Effector CD8-positive, alpha-beta T cell (primary cell): ENCODE measurements at regions not wholly inside any gene's neighbourhood (a gene's known extent, or its start where the extent isn't known, plus 50 kb on each side); places are given as distances from the start of the nearest gene placed in this dataset.

Source experiments
- DNase-seq: peaks from one replicate; lab custom pipeline; 2025; lab: John Stamatoyannopoulos, UW

- DNase-seq, result no peak
Measured at GRCh38 chr9:105064248-105065097, 136.5 kb upstream of the ABCA1 start.

GRCh38 chr9:105065098-105066088 lies 137.4 kb upstream of the ABCA1 start:
- no peak for DNase-seq

- DNase-seq, result no peak
Measured at GRCh38 chr9:105066275-105066865, 138.4 kb upstream of the ABCA1 start.

GRCh38 chr9:105067895-105068580 lies 140.1 kb upstream of the ABCA1 start:
- no peak for DNase-seq

DNA sequence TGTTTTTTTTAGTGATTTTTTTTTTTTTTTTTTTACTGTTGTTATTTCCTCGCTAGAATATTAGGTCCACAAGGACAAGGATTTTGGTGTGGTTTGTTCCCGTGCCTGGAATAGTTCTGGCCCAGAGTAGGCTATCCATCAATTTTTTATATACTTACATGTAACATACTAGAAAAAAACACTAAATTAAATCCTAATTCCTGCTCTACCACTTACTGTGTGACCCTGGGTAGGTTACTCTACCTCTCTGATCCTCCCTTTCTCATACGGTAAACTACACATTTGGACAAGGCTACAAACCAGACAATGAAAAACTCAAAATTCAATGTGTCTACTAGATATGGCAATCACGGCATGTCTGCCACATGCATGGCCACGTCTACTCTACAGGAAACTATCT lies 141.3 kb upstream of the ABCA1 start:
- no peak for DNase-seq

- DNase-seq, result no peak
Measured at GRCh38 chr9:105069696-105070095, 141.7 kb upstream of the ABCA1 start.

GRCh38 chr9:105070176-105070575 lies 142.2 kb upstream of the ABCA1 start:
- DNase-seq, result no peak

GRCh38 chr9:105072476-105072875 lies 144.5 kb upstream of the ABCA1 start:
- no peak for DNase-seq

DNA sequence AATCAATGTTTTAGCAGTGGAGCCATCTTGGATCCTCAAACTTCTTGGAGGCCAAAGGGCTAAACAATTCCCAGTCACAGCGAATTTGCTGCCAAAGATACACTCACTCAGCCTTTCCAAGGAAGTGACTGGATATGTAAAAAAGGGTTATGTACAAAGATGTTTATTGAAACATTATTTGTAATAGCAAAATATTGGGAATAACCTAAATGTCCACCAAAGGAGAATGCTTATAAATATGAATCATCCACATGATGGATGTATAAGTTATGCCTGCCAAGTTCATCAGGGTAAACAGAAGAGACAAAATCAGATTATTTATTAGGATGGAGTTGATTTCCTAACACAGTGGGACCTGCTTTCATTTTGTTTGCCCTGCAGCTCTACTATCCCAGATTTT lies 145.2 kb upstream of the ABCA1 start:
- DNase-seq, result no peak

GRCh38 chr9:105074491-105074890 lies 146.5 kb upstream of the ABCA1 start:
- no peak for DNase-seq

DNA sequence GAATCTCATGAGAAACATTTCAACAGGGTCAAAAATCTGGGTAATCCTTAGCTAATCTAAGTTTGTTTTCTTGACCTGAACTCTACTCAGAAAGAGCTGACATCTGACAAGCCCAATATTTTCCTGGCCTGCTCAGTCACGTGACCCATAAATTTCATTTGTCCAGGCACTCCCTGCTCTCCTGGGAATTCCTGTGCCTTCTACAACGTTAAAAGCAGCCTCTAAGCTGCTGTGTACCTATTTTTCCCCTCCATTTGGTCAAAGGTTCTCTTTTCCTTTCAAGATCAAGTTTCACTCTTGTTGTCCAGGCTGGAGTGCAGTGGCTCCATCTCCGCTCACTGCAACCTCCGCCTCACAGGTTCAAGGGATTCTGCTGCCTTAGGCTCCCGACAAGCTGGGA lies 148.8 kb upstream of the ABCA1 start:
- DNase-seq, result no peak

DNA sequence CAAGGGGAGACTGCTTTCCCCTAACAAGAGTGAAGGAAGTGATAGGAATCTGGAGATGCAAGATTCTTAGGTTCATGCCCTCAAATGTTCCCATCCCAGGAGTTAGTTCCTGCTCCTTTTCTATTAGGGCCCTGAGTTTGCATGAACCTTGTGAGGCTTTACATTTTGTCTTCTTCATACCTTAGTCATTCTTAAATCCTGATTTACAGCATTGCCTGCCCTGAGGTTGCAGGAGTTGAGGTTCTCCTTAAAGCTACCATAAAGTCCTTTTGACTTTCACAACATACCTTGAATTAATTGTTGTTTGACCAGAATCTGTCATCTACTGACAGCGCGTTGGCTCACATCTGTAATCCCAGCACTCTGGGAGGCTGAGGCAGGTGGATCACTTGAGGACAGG lies 151.5 kb upstream of the ABCA1 start:
- DNase-seq, result no peak

- no peak for DNase-seq
Measured at GRCh38 chr9:105082843-105083242, 154.9 kb upstream of the ABCA1 start.

GRCh38 chr9:105083256-105083655 lies 155.3 kb upstream of the ABCA1 start:
- DNase-seq, result no peak

GRCh38 chr9:105087910-105088898 lies 156.2 kb upstream of the SLC44A1 start:
- DNase-seq, result no peak

GRCh38 chr9:105089874-105090273 lies 154.6 kb upstream of the SLC44A1 start:
- no peak for DNase-seq

DNA sequence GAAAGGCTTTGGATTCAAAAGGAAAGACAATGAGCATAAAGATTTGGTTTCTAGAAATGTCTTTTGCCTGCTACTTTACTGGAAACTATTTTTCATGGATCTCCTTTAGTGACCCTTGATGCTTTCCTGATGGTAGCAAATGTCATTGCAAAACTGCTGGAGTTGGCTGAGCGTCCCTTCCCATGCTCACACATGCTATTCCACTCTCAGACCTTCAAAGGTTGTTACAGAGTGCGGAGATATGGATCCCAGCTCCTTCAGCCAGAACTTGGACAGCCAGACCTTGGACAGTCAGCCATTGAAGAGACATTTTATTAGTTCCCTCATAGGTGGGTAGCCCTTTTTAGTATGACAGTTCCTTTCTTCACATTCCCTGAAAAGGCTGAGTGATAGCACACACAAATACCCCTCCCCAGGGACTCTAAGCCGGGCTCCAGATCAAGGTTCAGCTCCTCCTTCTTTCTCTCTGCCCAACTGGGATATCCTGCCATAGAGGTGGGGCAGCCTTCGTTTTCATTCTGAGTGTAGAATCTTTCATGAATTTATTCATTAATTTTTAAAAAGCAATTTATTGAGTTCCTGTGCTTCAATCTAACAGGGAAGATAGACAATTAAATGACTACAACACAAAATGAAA lies 153.3 kb upstream of the SLC44A1 start:
- no peak for DNase-seq

DNA sequence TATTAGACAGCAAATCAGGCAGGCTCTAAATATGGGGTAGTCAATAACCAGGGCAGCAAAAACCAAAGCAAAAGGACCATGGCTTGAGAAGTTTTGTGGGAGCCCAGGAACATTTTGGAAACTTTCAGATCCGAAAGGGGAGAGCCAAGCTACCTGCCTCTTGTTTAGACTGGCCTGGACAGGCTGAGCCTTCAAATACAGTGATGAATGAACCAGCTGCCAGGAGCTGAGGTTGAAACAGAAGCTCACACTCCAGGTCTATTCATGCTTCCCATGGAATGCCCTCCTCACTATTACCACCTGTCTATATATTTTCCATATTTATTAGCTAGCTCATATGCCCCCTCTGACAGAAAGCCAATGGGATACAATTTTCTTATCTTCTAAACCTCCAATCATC lies 150.8 kb upstream of the SLC44A1 start:
- no peak for DNase-seq

- DNase-seq, result no peak
Measured at GRCh38 chr9:105098370-105098769, 146.1 kb upstream of the SLC44A1 start.

- DNase-seq, result no peak
Measured at GRCh38 chr9:105103776-105104175, 140.7 kb upstream of the SLC44A1 start.
